ENCODE measurements at regions not wholly inside any gene's neighbourhood (a gene's known extent, or its start where the extent isn't known, plus 50 kb on each side); places are given as distances from the start of the nearest gene placed in this dataset.

GRCh38 chr7:54961391-54961790 lies 57.4 kb upstream of the EGFR start:
- no peak for TF ChIP-seq FOXM1 (IDR thresholded peaks at IDR 0.05; ENCODE audit: borderline replicate concordance, low read depth)
- no peak for TF ChIP-seq TAF1 (IDR thresholded peaks at IDR 0.05; ENCODE audit: low read depth)
- no peak for TF ChIP-seq CEBPB (IDR thresholded peaks at IDR 0.05)
- no peak for TF ChIP-seq TCF12 (IDR thresholded peaks at IDR 0.05; ENCODE audit: low read depth)
- TF ChIP-seq YY1 (IDR thresholded peaks at IDR 0.05; ENCODE audit: low read depth): no peak
- no peak for TF ChIP-seq RAD21 (IDR thresholded peaks at IDR 0.05; ENCODE audit: low read depth)
- TF ChIP-seq CREB1 (IDR thresholded peaks at IDR 0.05; ENCODE audit: low read depth): no peak
- no peak for TF ChIP-seq MAX (IDR thresholded peaks at IDR 0.05)
- TF ChIP-seq EGR1 (IDR thresholded peaks at IDR 0.05): no peak
- no peak for TF ChIP-seq NFIC (IDR thresholded peaks at IDR 0.05)
